ENCODE measurements at regions not wholly inside any gene's neighbourhood (a gene's known extent, or its start where the extent isn't known, plus 50 kb on each side); places are given as distances from the start of the nearest gene placed in this dataset.
"Not testable (repeated sequence)": the region's sequence is repeated elsewhere in the genome, so short reads cannot be mapped to it uniquely, and the experiment has no call there.

- no peak for DNase-seq (ENCODE audit: low read depth)
- H3K4me3 ChIP-seq (ENCODE audit: control insufficient read depth, low read depth, low read length) = no peak overlapping the region
- TF ChIP-seq CTCF (IDR thresholded peaks at IDR 0.05; ENCODE audit: control insufficient read depth, insufficient read depth, low read depth, low read length, missing control alignments) = no peak
These were observed 424.6 kb upstream of the GBE1 start for GRCh38 chr3:82186017-82186416.

- no peak for DNase-seq (ENCODE audit: low read depth)
- TF ChIP-seq CTCF (IDR thresholded peaks at IDR 0.05; ENCODE audit: control insufficient read depth, insufficient read depth, low read depth, low read length, missing control alignments) = no peak
These were observed 417.8 kb upstream of the GBE1 start for GRCh38 chr3:82179291-82179690.

GRCh38 chr3:82178291-82178690, 416.8 kb upstream of the GBE1 start:
- no peak overlapping the region for H3K4me3 ChIP-seq (ENCODE audit: control insufficient read depth, low read depth, low read length)
- no peak for TF ChIP-seq CTCF (IDR thresholded peaks at IDR 0.05; ENCODE audit: control insufficient read depth, insufficient read depth, low read depth, low read length, missing control alignments)
- no peak for DNase-seq (ENCODE audit: low read depth)

More at GRCh38 chr3:82179291-82179690, 417.8 kb upstream of the GBE1 start:
- H3K4me3 ChIP-seq (ENCODE audit: control insufficient read depth, low read depth, low read length) = no peak overlapping the region

GRCh38 chr3:82177774-82178173, 416.3 kb upstream of the GBE1 start:
- TF ChIP-seq CTCF (IDR thresholded peaks at IDR 0.05; ENCODE audit: control insufficient read depth, insufficient read depth, low read depth, low read length, missing control alignments) = no peak
- H3K4me3 ChIP-seq (ENCODE audit: control insufficient read depth, low read depth, low read length) = no peak overlapping the region
- DNase-seq (ENCODE audit: low read depth) = no peak

- DNase-seq (ENCODE audit: low read depth) = no peak
- no peak for TF ChIP-seq CTCF (IDR thresholded peaks at IDR 0.05; ENCODE audit: control insufficient read depth, insufficient read depth, low read depth, low read length, missing control alignments)
- H3K4me3 ChIP-seq (ENCODE audit: control insufficient read depth, low read depth, low read length) = no peak overlapping the region
These were observed 403.8 kb upstream of the GBE1 start for GRCh38 chr3:82165266-82165665.

GRCh38 chr3:82163907-82164520, 402.6 kb upstream of the GBE1 start:
- no peak for DNase-seq (ENCODE audit: low read depth)
- peak; percentile 17 for TF ChIP-seq CTCF (IDR thresholded peaks at IDR 0.05; ENCODE audit: control insufficient read depth, insufficient read depth, low read depth, low read length, missing control alignments)
- H3K4me3 ChIP-seq (ENCODE audit: control insufficient read depth, low read depth, low read length) = no peak overlapping the region

DNA sequence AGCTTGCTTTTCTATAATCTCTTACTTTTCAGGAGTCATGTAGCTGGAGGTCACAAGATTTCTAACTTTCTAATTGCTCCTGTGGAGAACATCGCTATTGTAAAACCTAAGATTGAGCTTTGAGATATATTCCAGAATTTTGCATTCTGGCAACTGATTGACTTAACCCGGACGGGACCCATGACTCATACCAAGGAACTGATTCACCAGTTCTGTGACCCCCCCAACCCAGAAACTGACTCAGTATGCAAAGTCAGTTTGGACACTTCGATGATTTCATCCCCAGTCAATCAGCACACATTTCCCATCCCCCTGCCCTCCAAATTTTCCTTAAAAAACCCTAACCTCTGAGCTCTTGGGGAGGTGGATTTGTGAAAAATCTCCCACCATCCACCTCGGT, 396.5 kb upstream of the GBE1 start:
- no peak overlapping the region for H3K4me3 ChIP-seq (ENCODE audit: control insufficient read depth, low read depth, low read length)
- TF ChIP-seq CTCF (IDR thresholded peaks at IDR 0.05; ENCODE audit: control insufficient read depth, insufficient read depth, low read depth, low read length, missing control alignments) = no peak
- DNase-seq (ENCODE audit: low read depth) = no peak

GRCh38 chr3:82153892-82154291, 392.4 kb upstream of the GBE1 start:
- DNase-seq (ENCODE audit: low read depth) = not testable (repeated sequence)

More at GRCh38 chr3:82153892-82154291, 392.4 kb upstream of the GBE1 start:
- H3K4me3 ChIP-seq (ENCODE audit: control insufficient read depth, low read depth, low read length) = not testable (repeated sequence)
